Lower lobe of right lung (tissue), 2 donors: ENCODE measurements at regions not wholly inside any gene's neighbourhood (a gene's known extent, or its start where the extent isn't known, plus 50 kb on each side); places are given as distances from the start of the nearest gene placed in this dataset.

Source experiments
- ATAC-seq, 2 donors: fragments of 200-7000 bp; cut with Tn5 transposase; one replicate each; pipeline ENCODE4 v1.9.1; 2020 to 2022; ENCODE audit warnings: mild to moderate bottlenecking in 2 of 2, moderate library complexity in 2 of 2
- DNase-seq: peaks from one replicate; pipeline ENCODE4 v3.0.0-alpha.2; 2020
- H3K27ac ChIP-seq: fragments of 200-600 bp; one replicate; pipeline ENCODE4 v1.8.0; 2022
- H3K27me3 ChIP-seq: fragments of 200-600 bp; one replicate; pipeline ENCODE4 v1.8.0; 2022; ENCODE audit warnings: low read depth
- H3K36me3 ChIP-seq: fragments of 200-600 bp; one replicate; pipeline ENCODE4 v1.8.0; 2022; ENCODE audit warnings: mild to moderate bottlenecking
- H3K4me1 ChIP-seq: fragments of 200-600 bp; one replicate; pipeline ENCODE4 v1.8.0; 2022
- H3K4me3 ChIP-seq: fragments of 200-600 bp; one replicate; pipeline ENCODE4 v1.8.0; 2022; ENCODE audit warnings: mild to moderate bottlenecking
- H3K9me3 ChIP-seq: fragments of 200-600 bp; one replicate; pipeline ENCODE4 v1.8.0; 2022
- intact Hi-C: fragments of 100-400 bp; cut with DNase I; formaldehyde crosslinking; loops from one replicate; pipeline ENCODE4 v1.11.0; 2022
- TF ChIP-seq, protein P1 (sequence below): fragments of 200-600 bp; IDR thresholded peaks from one replicate; pipeline ENCODE4 v1.8.0; 2022; ENCODE audit warnings: antibody characterized with exemption, mild to moderate bottlenecking
- donor health status: DM: no; HTN: yes; CAD: no; lungs with severe emphysema.

DNA sequence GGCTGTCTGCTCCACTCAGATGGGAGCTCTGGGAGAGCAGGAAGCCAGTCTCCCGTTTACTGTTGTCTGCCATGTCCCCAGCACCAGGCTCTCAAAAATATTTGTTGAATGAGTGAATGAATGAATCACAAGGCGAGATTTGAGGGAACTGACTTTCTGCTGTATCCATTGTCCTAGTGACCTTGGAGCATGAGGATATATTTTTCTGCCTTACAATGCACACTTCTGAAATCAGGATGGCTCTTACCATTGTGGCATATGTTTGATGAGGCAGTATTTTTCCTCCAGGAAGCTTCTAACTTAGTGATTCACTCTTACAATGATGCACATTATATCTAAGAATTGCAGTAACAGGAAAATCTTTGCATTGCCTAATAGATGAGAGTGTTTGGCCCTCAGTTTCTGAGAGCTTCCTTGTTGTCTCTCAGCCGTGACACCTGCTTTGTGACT lies 136.4 kb downstream of the RPS24 start:
- DNase-seq: no peak
- no peaks in the 10 kb centered on the region for H3K27me3 ChIP-seq
- no peak overlapping the region for H3K4me3 ChIP-seq
- H3K36me3 ChIP-seq: no peaks in the 10 kb centered on the region
- TF ChIP-seq, protein P1, sequence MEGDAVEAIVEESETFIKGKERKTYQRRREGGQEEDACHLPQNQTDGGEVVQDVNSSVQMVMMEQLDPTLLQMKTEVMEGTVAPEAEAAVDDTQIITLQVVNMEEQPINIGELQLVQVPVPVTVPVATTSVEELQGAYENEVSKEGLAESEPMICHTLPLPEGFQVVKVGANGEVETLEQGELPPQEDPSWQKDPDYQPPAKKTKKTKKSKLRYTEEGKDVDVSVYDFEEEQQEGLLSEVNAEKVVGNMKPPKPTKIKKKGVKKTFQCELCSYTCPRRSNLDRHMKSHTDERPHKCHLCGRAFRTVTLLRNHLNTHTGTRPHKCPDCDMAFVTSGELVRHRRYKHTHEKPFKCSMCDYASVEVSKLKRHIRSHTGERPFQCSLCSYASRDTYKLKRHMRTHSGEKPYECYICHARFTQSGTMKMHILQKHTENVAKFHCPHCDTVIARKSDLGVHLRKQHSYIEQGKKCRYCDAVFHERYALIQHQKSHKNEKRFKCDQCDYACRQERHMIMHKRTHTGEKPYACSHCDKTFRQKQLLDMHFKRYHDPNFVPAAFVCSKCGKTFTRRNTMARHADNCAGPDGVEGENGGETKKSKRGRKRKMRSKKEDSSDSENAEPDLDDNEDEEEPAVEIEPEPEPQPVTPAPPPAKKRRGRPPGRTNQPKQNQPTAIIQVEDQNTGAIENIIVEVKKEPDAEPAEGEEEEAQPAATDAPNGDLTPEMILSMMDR: no peak
- H3K27ac ChIP-seq: no peak overlapping the region
- no peaks in the 10 kb centered on the region for H3K9me3 ChIP-seq
- ATAC-seq: no peak
- no peaks in the 10 kb centered on the region for H3K4me1 ChIP-seq
- intact Hi-C loops: no loop called here

DNA sequence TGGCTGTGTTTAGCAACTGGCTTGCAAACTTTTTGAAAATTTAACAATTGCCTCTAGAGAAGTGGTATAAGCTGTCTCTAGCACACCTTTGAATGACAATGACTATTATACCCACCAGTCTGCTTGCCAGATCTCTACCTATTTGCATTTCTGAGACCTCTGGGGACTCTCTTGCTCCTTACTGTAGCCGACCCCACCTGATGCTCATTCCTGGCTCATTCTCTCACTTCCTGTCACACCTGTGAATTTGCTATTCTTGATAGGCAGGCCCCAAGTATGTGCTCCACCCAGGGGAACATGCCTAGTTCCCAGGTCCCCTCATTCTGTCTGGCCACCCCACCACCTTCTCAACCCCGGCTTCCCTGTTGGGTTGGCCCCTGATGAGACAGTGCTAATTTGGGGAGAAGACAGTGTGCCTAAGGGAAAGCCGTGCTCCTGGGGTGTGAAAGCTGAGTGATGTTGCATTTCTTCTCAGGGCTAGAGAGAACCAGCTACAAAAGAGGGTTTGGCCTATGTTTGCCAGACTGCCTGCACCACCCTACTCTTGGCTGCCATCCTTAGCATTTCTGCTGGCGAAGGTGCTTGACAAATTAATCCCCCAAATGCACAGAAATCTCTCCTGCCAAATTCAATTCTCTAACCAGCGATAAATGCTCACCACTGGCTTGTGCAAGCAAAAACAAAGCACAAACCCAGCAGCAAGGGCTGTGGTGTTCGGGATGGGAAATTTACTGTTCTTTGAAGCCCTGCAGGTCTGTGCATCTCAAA lies 138.2 kb downstream of the RPS24 start:
- no peak overlapping the region for H3K27ac ChIP-seq
- ATAC-seq (no peak), DNase-seq (no peak)
- intact Hi-C loops: no loop called here
- H3K9me3 ChIP-seq: no peaks in the 10 kb centered on the region
- H3K4me3 ChIP-seq: no peak overlapping the region
- TF ChIP-seq, protein P1: no peak
- H3K4me1 ChIP-seq: no peaks in the 10 kb centered on the region
- no peaks in the 10 kb centered on the region for H3K36me3 ChIP-seq
- H3K27me3 ChIP-seq: no peaks in the 10 kb centered on the region

DNA sequence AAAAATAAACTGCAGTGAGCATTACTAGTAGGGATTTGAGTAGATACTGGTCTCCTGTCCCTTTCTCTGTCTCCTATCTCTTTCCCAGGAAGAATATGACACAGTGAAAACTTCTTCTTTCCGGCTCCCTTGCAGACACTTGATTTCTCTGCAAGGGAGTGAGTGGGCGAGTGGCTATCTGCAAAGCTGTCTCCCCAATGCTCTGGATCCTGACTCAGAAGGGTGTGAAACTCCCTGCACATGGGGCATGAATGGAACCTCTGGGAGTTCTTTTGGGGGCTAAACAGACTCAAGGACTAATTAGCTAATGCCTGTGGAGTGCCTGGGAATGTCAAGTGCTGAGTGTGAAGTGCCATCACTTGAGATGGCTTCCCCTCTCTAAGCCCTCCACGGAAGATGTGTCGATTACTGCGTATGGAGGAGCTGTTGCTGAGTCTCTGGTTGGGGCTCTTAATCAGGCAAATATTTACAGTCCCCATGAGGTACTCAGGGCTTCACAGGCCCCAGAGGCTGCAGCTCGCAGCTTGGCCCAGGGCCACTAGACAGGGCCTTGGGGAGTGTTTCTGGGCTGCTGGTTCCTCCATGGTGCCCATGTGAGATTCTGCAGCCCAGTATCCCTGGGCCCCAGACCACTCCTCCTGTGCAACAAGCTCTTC lies 139.8 kb downstream of the RPS24 start:
- no peaks in the 10 kb centered on the region for H3K36me3 ChIP-seq
- intact Hi-C loops: no loop called here
- ATAC-seq (peak; percentile 84 to 87), DNase-seq (peak; percentile 72)
- no peak overlapping the region for H3K4me3 ChIP-seq
- no peaks in the 10 kb centered on the region for H3K27me3 ChIP-seq
- H3K9me3 ChIP-seq: no peaks in the 10 kb centered on the region
- no peak overlapping the region for H3K27ac ChIP-seq
- TF ChIP-seq, protein P1: no peak
- H3K4me1 ChIP-seq: no peaks in the 10 kb centered on the region

DNA sequence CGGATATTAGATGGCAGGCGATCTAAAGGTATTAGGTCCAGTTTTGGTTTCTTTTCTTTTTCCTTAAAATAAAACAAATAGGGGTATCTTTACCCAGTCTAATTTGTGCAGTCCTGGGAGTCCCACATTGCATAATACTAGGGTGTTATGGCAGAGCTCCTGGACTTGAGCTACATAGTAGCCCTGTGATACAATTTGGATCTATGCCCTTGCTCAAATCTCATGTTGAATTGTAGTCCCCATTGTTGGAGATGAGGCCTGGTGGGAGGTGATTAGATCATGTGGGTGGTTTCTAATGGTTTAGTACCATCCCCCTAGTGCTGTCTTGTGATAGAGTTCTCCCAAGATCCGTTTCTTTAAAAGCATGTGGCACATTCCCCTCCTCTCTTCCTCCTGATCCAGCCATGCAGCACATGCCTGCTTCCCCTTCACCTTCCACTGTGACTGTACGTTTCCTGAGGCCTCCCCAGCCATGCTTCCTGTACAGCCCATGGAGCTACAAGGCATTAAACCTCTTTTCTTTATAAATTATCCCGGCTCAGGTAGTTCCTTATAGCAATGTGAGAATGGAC lies 141.9 kb downstream of the RPS24 start:
- TF ChIP-seq, protein P1: no peak
- H3K4me3 ChIP-seq: no peak overlapping the region
- H3K27ac ChIP-seq: no peak overlapping the region
- no peaks in the 10 kb centered on the region for H3K27me3 ChIP-seq
- H3K36me3 ChIP-seq: no peaks in the 10 kb centered on the region
- DNase-seq (no peak), ATAC-seq (no peak)
- H3K4me1 ChIP-seq: peaks cover 5% of the 10 kb centered on the region
- H3K9me3 ChIP-seq: no peaks in the 10 kb centered on the region
- intact Hi-C loops: no loop called here

DNA sequence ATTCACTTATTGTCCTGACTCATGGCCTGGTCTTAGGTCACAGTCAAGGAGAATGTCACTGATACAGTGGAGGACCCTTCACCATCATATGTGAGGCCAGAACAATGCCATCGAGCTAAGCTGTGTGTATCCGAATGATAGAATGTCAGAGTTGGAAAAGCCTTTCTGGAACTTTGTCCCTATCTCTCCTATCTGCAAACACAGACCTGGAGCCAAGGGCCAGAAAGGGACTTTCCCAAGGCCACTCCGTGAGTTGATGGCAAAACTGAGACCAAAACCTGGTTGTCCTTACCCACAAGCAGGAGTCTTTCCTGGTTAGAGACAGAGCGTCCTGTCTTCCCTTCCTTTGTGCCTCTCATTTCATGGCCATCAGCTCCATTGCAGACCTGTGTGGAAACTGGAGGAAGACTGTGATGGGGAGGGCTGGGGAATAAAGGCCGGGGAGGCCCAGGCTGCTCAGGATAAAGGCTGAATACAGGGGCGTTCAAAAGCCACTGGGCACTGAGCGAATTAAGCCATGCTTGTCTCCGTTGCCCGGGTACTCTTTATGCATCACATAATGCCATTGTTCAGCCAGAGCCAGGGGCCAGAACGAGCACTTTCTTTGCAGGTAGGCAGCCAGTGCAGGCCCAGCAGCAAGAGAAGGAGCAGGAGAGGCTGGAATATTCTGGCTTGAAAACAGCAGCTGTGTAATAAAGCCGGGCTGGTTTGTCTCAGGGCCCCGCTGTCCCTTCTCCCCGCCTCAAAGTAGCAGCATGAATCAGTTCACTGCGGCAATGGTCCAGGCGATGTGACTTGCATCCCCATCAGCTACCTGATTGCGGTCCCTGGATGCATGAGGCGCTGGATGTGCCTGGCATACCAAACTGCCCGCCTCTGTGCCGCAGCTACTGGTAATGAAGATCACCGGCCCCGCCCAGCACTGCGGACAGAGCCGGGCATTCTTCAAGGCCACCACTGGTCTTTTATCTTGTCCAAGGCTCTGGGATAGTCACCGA lies 143.0 kb downstream of the RPS24 start:
- intact Hi-C loops: no loop called here
- H3K27ac ChIP-seq: no peak overlapping the region
- no peaks in the 10 kb centered on the region for H3K27me3 ChIP-seq
- no peaks in the 10 kb centered on the region for H3K36me3 ChIP-seq
- TF ChIP-seq, protein P1: no peak
- H3K4me3 ChIP-seq: no peak overlapping the region
- DNase-seq: no peak
- peaks cover 5% of the 10 kb centered on the region for H3K4me1 ChIP-seq
- no peaks in the 10 kb centered on the region for H3K9me3 ChIP-seq
- ATAC-seq: no peak
